ENCODE measurements at regions not wholly inside any gene's neighbourhood (a gene's known extent, or its start where the extent isn't known, plus 50 kb on each side); places are given as distances from the start of the nearest gene placed in this dataset.

DNA sequence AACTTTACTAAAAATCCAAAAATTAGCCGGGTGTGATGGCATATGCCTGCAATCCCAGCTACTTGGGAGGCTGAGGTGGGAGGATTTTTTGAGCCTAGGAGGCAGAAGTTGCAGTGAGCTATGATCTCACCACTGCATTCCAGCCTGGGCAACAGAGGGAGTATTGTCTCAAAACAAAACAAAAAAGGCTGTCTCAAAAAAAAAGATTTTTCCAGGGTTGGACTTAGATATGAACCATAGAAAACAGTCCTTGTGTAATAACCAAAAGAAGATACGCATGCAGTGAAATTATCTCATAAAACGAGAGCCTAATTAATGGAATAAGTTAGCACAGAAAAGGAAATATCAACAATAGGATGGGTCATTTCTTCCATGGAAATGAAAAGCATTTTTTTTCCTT lies 320.4 kb upstream of the RASGRP1 start:
- TF ChIP-seq, protein P1, sequence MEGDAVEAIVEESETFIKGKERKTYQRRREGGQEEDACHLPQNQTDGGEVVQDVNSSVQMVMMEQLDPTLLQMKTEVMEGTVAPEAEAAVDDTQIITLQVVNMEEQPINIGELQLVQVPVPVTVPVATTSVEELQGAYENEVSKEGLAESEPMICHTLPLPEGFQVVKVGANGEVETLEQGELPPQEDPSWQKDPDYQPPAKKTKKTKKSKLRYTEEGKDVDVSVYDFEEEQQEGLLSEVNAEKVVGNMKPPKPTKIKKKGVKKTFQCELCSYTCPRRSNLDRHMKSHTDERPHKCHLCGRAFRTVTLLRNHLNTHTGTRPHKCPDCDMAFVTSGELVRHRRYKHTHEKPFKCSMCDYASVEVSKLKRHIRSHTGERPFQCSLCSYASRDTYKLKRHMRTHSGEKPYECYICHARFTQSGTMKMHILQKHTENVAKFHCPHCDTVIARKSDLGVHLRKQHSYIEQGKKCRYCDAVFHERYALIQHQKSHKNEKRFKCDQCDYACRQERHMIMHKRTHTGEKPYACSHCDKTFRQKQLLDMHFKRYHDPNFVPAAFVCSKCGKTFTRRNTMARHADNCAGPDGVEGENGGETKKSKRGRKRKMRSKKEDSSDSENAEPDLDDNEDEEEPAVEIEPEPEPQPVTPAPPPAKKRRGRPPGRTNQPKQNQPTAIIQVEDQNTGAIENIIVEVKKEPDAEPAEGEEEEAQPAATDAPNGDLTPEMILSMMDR (IDR thresholded peaks at IDR 0.05) = no peak
- TF ChIP-seq POLR2AphosphoS5 (IDR thresholded peaks at IDR 0.05) (no peak), POLR2A (IDR thresholded peaks at IDR 0.05) (no peak)

Data from transverse colon (tissue), 4 donors.